ENCODE measurements at regions not wholly inside any gene's neighbourhood (a gene's known extent, or its start where the extent isn't known, plus 50 kb on each side); places are given as distances from the start of the nearest gene placed in this dataset.

DNA sequence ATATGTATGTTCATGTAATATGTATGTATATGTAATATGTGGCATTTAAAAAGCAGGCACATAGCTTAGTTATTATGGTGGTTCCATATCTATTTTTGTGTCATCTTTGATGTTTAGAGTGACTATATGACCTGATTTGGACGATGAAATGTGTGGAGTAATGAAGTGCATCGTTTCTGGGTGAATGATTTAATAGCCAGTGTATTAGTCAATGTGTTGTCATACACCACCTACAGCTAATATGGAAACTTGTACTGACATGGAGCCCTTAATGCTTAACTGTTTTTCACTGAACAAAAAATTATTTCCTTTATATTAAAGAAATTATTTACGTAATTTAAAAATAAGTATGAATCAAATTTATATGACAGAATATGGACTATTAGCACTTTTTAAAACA lies 292.3 kb upstream of the FSTL5 start (continued):
- no peak for TF ChIP-seq SRF (IDR thresholded peaks at IDR 0.05; ENCODE audit: low read depth in 2 of 2, low read length in 2 of 2)

DNA sequence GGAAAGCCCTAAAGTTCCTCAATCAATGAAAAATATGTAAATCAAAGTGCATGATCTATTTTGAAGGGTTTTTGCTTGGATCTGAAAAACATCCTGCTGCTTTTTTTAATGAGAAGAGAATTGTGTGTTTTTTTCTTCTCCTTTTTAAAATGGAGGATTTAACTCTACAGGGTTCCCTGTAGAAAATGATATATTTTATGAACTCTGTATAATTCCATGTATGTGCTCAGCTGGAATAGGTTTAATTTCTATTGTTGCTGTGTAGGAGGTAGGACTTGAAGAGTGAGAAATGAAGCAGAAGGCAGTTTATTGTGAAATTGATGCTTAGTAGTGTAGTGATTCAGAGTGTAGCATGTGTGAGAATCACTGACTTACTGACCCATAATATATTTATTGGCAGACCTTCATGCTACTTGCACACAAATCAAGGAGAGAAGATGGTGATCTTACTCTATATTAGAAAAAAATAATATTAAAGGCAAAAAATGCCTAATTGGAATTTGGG lies 286.8 kb upstream of the FSTL5 start:
- intact Hi-C loops (cut with micrococcal nuclease; ENCODE audit: unreplicated experiment) = no loop called here
- in situ Hi-C loops (cut with MboI) = no loop called here
- FAIRE-seq = no peak
- TF ChIP-seq, protein P1, sequence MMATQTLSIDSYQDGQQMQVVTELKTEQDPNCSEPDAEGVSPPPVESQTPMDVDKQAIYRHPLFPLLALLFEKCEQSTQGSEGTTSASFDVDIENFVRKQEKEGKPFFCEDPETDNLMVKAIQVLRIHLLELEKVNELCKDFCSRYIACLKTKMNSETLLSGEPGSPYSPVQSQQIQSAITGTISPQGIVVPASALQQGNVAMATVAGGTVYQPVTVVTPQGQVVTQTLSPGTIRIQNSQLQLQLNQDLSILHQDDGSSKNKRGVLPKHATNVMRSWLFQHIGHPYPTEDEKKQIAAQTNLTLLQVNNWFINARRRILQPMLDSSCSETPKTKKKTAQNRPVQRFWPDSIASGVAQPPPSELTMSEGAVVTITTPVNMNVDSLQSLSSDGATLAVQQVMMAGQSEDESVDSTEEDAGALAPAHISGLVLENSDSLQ (IDR thresholded peaks at IDR 0.05) = no peak
- no peak for TF ChIP-seq HDAC2 (IDR thresholded peaks at IDR 0.05)
- TF ChIP-seq CBX5 (IDR thresholded peaks at IDR 0.05; ENCODE audit: low read depth) = no peak
- no peak for TF ChIP-seq HDGF (IDR thresholded peaks at IDR 0.05)
- TF ChIP-seq EGR1 (IDR thresholded peaks at IDR 0.05; ENCODE audit: borderline replicate concordance in 1 of 2, low read depth in 2 of 2, low read length in 2 of 2) = no peak
- no peak for TF ChIP-seq SIX5 (IDR thresholded peaks at IDR 0.05; ENCODE audit: low read depth, low read length, severe bottlenecking)
- TF ChIP-seq SPI1 (IDR thresholded peaks at IDR 0.05; ENCODE audit: borderline replicate concordance, insufficient read depth, low read depth, low read length) = no peak
- TF ChIP-seq, protein P2, sequence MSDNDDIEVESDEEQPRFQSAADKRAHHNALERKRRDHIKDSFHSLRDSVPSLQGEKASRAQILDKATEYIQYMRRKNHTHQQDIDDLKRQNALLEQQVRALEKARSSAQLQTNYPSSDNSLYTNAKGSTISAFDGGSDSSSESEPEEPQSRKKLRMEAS (IDR thresholded peaks at IDR 0.05; ENCODE audit: low read depth, low read length) = no peak
- no peak for TF ChIP-seq KLF5 (IDR thresholded peaks at IDR 0.05; ENCODE audit: partially characterized antibody)
- no peak for TF ChIP-seq HCFC1 (IDR thresholded peaks at IDR 0.05; ENCODE audit: low read length)
- TF ChIP-seq GATAD2B (conservative IDR thresholded peaks at IDR 0.05; ENCODE audit: low read depth) = no peak
- no peak for TF ChIP-seq HDAC6 (IDR thresholded peaks at IDR 0.05; ENCODE audit: unreplicated experiment)
- no peak for TF ChIP-seq IKZF2 (IDR thresholded peaks at IDR 0.05)
- TF ChIP-seq, protein P3, sequence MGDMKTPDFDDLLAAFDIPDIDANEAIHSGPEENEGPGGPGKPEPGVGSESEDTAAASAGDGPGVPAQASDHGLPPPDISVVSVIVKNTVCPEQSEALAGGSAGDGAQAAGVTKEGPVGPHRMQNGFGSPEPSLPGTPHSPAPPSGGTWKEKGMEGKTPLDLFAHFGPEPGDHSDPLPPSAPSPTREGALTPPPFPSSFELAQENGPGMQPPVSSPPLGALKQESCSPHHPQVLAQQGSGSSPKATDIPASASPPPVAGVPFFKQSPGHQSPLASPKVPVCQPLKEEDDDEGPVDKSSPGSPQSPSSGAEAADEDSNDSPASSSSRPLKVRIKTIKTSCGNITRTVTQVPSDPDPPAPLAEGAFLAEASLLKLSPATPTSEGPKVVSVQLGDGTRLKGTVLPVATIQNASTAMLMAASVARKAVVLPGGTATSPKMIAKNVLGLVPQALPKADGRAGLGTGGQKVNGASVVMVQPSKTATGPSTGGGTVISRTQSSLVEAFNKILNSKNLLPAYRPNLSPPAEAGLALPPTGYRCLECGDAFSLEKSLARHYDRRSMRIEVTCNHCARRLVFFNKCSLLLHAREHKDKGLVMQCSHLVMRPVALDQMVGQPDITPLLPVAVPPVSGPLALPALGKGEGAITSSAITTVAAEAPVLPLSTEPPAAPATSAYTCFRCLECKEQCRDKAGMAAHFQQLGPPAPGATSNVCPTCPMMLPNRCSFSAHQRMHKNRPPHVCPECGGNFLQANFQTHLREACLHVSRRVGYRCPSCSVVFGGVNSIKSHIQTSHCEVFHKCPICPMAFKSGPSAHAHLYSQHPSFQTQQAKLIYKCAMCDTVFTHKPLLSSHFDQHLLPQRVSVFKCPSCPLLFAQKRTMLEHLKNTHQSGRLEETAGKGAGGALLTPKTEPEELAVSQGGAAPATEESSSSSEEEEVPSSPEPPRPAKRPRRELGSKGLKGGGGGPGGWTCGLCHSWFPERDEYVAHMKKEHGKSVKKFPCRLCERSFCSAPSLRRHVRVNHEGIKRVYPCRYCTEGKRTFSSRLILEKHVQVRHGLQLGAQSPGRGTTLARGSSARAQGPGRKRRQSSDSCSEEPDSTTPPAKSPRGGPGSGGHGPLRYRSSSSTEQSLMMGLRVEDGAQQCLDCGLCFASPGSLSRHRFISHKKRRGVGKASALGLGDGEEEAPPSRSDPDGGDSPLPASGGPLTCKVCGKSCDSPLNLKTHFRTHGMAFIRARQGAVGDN (IDR thresholded peaks at IDR 0.05) = no peak
- TF ChIP-seq WRNIP1 (IDR thresholded peaks at IDR 0.05; ENCODE audit: borderline replicate concordance, low read depth, low read length) = no peak
- no peak for TF ChIP-seq KAT2A (conservative IDR thresholded peaks at IDR 0.05; ENCODE audit: control insufficient read depth, low read depth, low read length)

More for the DNA sequence above, 286.8 kb upstream of the FSTL5 start:
- Histone ChIP-seq H3K4me3 (no peak overlapping the region), H3K79me2 (ENCODE audit: control insufficient read depth, insufficient read depth, low read length) (no peaks in the 10 kb centered on the region), H3K27ac (ENCODE audit: control insufficient read depth, insufficient read depth) (no peak overlapping the region), H3K9me3 (replicated peaks; ENCODE audit: control insufficient read depth, insufficient read depth, low read length) (no peaks in the 10 kb centered on the region), H2AFZ (ENCODE audit: control insufficient read depth, low read depth, low read length) (no peak overlapping the region), H3K36me3 (ENCODE audit: control insufficient read depth in 2 of 2, insufficient read depth in 2 of 2, low read length in 1 of 2) (no peaks in the 10 kb centered on the region), H3K4me2 (ENCODE audit: control insufficient read depth, insufficient read depth) (no peak overlapping the region), H3K9ac (ENCODE audit: control insufficient read depth, insufficient read depth, low read length) (no peak overlapping the region), H3K27me3 (replicated peaks in 1 of 2; ENCODE audit: control insufficient read depth in 2 of 2, insufficient read depth in 2 of 2, low read length in 1 of 2) (no peaks in the 10 kb centered on the region), H3K4me1 (ENCODE audit: control insufficient read depth, insufficient read depth, low read length) (no peaks in the 10 kb centered on the region), H4K20me1 (ENCODE audit: control insufficient read depth, insufficient read depth) (no peaks in the 10 kb centered on the region)
- ATAC-seq (no peak), DNase-seq (ENCODE audit: low read depth, low spot score) (no peak)
- no TSS peak for BruUV-seq (replicated peaks)
- ChIA-PET SMC1A (ENCODE audit: uncharacterized antibody, unreplicated experiment) (no interaction called here), CTCF (interaction anchor here (1.1 kb wide), 1 partner anchor 11 kb away, joined by 3 read pairs; no protein-coding TSS in a partner anchor), RAD21 (ENCODE audit: unreplicated experiment) (no interaction called here), POLR2A (no interaction called here)

Measured in GM12878 (cell line).